ENCODE measurements at regions not wholly inside any gene's neighbourhood (a gene's known extent, or its start where the extent isn't known, plus 50 kb on each side); places are given as distances from the start of the nearest gene placed in this dataset.

DNA sequence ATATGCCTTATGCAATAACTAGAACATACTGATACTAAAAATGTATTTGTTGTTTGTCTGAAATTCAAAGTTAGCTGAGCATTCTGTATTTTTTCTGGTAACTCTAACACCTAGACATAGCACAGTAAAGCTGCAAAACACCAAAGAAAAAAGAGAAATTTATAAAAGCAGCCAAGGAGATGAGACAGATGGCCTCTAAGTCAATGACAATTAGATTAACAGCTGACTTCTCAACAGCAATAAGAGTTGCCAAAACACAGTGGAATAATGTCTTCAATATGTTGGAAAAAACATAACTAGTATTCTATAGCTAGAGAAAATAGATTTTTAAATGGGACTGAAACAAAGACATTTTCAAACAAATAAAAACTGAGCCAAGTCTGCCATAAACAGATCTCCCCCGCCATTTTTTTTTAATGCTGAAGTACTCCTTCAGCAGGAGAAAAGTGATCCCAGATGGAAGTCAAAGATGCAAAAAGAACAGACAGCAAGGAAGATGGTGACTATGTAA is 81.3 kb downstream of the SYF2 start:
- H3K27me3 ChIP-seq (ENCODE audit: control insufficient read depth, insufficient read depth, low read length), result no peaks in the 10 kb centered on the region

DNA sequence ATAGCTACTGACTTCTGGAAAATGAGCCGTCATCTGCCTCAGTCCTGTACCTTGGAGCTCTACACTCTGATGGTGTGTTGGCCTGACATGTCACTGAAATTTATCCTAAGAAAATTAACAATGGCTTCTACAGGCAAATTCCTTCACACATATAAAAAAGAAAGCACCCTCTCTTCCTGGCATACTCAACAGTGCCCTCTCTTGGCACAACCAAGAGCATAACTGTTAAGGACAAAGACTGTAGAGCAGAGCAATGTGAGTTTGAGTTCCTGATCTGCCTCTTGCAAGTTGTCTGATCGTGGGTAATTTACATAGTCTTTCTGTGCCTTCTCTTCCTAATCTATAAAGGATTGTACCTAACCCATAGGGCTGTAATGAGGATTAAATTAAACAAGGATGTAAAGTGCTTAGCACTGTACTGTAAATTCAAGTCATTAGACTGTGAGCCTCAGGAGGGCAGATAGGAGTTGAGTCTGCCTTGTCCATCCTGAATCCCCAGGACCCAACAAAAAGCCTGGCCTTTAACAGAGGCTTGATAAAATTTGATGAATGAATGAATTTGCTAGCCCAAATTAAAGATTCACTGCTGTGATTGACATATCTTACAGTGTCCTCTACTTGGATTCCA is 83.5 kb downstream of the SYF2 start:
- Histone ChIP-seq H3K4me3 (ENCODE audit: low read length) (no peak overlapping the region), H3K27me3 (ENCODE audit: control insufficient read depth, insufficient read depth, low read length) (no peaks in the 10 kb centered on the region; the same call in 1 of the 2 replicates), H3K9me3 (ENCODE audit: control insufficient read depth, insufficient read depth, low read length) (no peaks in the 10 kb centered on the region), H3K27ac (ENCODE audit: low read length) (no peak overlapping the region), H3K4me1 (ENCODE audit: control insufficient read depth, insufficient read depth, low read length) (no peaks in the 10 kb centered on the region), H3K36me3 (ENCODE audit: control insufficient read depth, insufficient read depth, low read length) (no peaks in the 10 kb centered on the region)
- DNase-seq (ENCODE audit: low read depth, low spot score), result peak; percentile 35
- no CpG with 5 or more reads among the region's 2 CpGs for WGBS (ENCODE audit: insufficient coverage, insufficient read length)

More for the DNA sequence above, 81.3 kb downstream of the SYF2 start:
- no peaks in the 10 kb centered on the region for H3K9me3 ChIP-seq (ENCODE audit: control insufficient read depth, insufficient read depth, low read length)
- WGBS (ENCODE audit: insufficient coverage, insufficient read length), result no CpG with 5 or more reads among the region's 1 CpG
- no peak for DNase-seq (ENCODE audit: low read depth, low spot score)
- no peaks in the 10 kb centered on the region for H3K4me1 ChIP-seq (ENCODE audit: control insufficient read depth, insufficient read depth, low read length)
- H3K27ac ChIP-seq (ENCODE audit: low read length), result no peak overlapping the region
- H3K4me3 ChIP-seq (ENCODE audit: low read length), result no peak overlapping the region
- no peaks in the 10 kb centered on the region for H3K36me3 ChIP-seq (ENCODE audit: control insufficient read depth, insufficient read depth, low read length)

DNA sequence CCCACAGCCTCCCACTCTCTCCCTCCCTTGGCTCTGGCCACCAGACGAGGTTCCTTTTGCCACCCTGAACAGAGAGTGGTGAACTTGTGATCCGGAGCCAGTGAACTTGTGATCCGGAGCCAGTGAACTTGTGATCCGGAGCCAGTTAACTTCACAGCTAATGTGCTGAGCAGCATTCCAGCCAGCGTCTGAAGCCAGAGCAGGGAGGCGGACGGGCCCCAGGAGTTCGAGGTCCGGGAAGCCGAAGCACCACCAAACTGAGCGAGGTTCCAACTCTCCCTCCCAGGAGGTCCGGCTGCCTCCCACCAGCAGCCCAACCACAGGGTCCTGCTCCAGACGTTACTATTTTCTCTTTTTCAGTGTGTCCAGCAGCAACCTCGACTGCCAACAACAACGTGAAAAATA is 85.8 kb downstream of the SYF2 start:
- no peak overlapping the region for H3K27ac ChIP-seq (ENCODE audit: low read length)
- no peaks in the 10 kb centered on the region for H3K36me3 ChIP-seq (ENCODE audit: control insufficient read depth, insufficient read depth, low read length)
- H3K4me1 ChIP-seq (ENCODE audit: control insufficient read depth, insufficient read depth, low read length), result no peaks in the 10 kb centered on the region
- H3K27me3 ChIP-seq (ENCODE audit: control insufficient read depth, insufficient read depth, low read length), result no peaks in the 10 kb centered on the region; the same call in 1 of the 2 replicates
- no peak overlapping the region for H3K4me3 ChIP-seq (ENCODE audit: low read length)
- WGBS (ENCODE audit: insufficient coverage, insufficient read length), result no CpG with 5 or more reads among the region's 15 CpGs
- no peak for DNase-seq (ENCODE audit: low read depth, low spot score)
- H3K9me3 ChIP-seq (ENCODE audit: control insufficient read depth, insufficient read depth, low read length), result no peaks in the 10 kb centered on the region

DNA sequence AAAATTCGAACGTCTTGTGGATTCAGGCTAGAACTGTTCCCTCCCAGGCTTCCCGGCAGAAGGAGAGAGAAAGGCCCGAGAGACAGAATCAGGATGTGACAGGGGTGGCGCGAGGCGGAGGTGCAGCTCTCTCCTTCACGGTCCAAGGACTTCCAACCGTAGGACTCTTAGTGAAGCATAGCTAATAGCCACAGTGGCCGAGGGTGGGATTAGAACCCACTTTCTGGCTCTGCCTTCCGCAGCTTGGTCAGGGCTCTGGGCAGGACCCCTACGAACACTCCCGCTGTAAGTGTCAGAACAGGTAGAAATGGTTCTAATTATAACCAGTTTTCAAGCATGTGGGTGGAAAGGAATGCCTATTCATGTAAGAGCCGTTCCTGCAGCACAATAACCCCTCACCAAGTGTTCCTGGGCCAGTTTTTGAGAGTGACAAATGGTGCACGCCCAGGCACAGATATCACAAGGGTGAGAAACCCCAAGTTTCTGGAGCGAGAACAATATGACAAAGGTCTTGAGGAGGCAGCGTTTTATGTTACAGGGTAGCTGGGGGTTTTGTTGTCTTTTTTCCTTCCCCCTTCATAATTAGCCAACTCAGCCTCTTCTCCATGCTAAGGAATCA is 86.4 kb downstream of the SYF2 start:
- H3K9me3 ChIP-seq (ENCODE audit: control insufficient read depth, insufficient read depth, low read length), result no peaks in the 10 kb centered on the region
- no peaks in the 10 kb centered on the region for H3K4me1 ChIP-seq (ENCODE audit: control insufficient read depth, insufficient read depth, low read length)
- no peak overlapping the region for H3K27ac ChIP-seq (ENCODE audit: low read length)
- no peak for DNase-seq (ENCODE audit: low read depth, low spot score)
- H3K4me3 ChIP-seq (ENCODE audit: low read length), result no peak overlapping the region
- no CpG with 5 or more reads among the region's 17 CpGs for WGBS (ENCODE audit: insufficient coverage, insufficient read length)
- H3K36me3 ChIP-seq (ENCODE audit: control insufficient read depth, insufficient read depth, low read length), result no peaks in the 10 kb centered on the region
- H3K27me3 ChIP-seq (ENCODE audit: control insufficient read depth, insufficient read depth, low read length), result no peaks in the 10 kb centered on the region; the same call in 1 of the 2 replicates

DNA sequence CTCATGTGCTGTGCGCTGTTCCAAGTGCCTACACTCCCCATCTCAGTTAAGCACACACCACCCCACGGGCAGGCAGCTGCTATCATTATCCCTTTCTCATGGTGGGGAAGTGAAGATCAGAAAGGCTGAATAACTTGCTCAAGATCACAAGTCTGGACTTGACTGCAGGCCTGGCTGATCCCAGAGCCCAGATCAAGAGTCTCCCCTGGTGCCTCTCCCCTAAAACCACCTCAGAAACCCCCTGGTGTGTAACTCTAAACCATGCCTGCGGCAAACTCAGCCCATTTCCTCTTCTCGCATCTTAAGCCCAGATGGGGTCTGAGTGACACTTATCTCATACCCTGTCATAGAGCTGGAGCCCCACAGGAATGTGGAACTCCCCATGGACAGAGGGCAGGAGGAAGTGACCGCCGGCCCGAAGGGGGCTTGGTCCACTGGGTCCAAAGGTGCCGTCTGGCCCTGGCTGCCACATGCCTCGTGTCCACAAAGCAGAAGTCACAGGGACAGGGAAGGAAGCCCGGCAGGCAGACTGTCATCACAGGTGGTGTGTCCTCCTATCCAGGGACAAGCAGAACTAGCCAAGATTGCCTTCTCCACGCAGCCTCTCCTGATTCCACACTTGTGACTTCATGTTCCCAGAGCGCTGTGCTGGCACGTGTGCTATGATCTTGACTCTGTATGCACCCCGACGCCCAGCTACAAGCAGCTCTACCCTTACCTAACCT is 92.1 kb downstream of the SYF2 start:
- H3K9me3 ChIP-seq (ENCODE audit: control insufficient read depth, insufficient read depth, low read length), result no peaks in the 10 kb centered on the region
- no peaks in the 10 kb centered on the region for H3K36me3 ChIP-seq (ENCODE audit: control insufficient read depth, insufficient read depth, low read length)
- no peak for DNase-seq (ENCODE audit: low read depth, low spot score)
- WGBS (ENCODE audit: insufficient coverage, insufficient read length), result no CpG with 5 or more reads among the region's 15 CpGs
- H3K27ac ChIP-seq (ENCODE audit: low read length), result no peak overlapping the region
- no peaks in the 10 kb centered on the region for H3K27me3 ChIP-seq (ENCODE audit: control insufficient read depth, insufficient read depth, low read length)
- no peak overlapping the region for H3K4me3 ChIP-seq (ENCODE audit: low read length)
- 0 out of 2 replicates have a peak, but pooled peaks cover 2% of the 10 kb centered on the region for H3K4me1 ChIP-seq (ENCODE audit: control insufficient read depth, insufficient read depth, low read length)

DNA sequence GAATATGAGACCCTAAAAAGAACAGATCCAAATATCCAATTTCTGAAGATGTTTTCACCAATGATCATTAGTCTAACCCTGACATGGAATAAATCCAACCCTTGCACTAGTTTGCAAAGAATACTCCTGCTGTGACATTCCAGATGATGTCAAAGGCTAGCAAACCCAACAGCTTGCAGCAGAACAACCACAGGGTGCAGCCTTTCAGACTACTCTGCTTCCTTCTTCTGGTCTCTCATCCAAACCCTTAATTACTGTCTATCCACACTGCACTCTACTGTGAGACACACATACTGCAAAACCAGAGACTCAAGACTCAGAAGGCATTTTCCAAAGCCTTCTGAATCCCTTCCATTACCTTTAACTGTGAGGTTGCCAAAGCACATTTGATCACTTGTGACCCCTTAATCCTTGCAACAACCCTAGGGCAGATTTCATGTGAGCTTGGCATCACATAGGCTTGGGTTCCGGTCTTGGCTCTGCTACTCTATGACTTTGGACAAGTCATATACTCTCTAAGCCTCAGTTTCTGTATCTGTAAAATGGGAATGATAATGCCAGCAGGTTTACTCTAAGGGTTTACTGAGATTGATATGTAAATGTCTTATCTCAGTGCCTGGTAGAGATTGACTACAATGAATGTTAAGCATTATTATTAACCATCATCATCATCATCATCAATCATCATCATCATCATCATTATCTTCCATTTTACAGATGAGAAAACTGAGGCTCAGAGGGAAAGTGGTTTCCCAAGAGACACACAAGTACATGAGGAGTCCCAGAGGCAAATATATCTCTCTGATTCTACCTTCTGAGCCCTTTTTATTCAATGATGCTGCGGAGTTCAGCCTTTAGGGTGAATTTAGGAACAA is 94.5 kb downstream of the SYF2 start:
- H3K4me1 ChIP-seq (ENCODE audit: control insufficient read depth, insufficient read depth, low read length), result 0 out of 2 replicates have a peak, but pooled peaks cover 2% of the 10 kb centered on the region
- WGBS (ENCODE audit: insufficient coverage, insufficient read length), result no CpG with 5 or more reads among the region's 2 CpGs
- H3K27me3 ChIP-seq (ENCODE audit: control insufficient read depth, insufficient read depth, low read length), result no peaks in the 10 kb centered on the region
- H3K27ac ChIP-seq (ENCODE audit: low read length), result no peak overlapping the region
- H3K36me3 ChIP-seq (ENCODE audit: control insufficient read depth, insufficient read depth, low read length), result no peaks in the 10 kb centered on the region
- no peak overlapping the region for H3K4me3 ChIP-seq (ENCODE audit: low read length)
- DNase-seq (ENCODE audit: low read depth, low spot score), result no peak
- H3K9me3 ChIP-seq (ENCODE audit: control insufficient read depth, insufficient read depth, low read length), result no peaks in the 10 kb centered on the region

DNA sequence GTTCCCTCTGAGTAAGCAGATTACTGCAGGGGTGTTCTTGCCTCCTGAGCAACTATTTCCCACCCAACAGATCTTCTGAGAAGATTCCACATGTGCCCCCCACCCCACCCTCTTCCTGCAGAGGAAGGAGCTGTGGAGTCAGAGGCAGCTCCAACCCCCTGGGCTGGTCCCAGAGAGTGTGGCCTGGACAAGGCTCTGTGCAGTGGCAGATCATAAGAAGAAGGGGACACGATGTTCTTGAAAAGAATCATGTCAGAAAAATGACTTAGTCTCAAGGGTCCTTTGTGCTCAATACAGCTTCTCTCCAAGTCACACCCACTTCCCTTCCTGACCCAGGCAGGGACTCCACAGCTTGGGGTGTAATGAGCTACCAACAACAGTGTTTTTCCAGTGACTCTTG is 95.2 kb downstream of the SYF2 start:
- Histone ChIP-seq H3K27me3 (ENCODE audit: control insufficient read depth, insufficient read depth, low read length) (no peaks in the 10 kb centered on the region), H3K4me1 (ENCODE audit: control insufficient read depth, insufficient read depth, low read length) (0 out of 2 replicates have a peak, but pooled peaks cover 2% of the 10 kb centered on the region), H3K4me3 (ENCODE audit: low read length) (no peak overlapping the region), H3K36me3 (ENCODE audit: control insufficient read depth, insufficient read depth, low read length) (no peaks in the 10 kb centered on the region), H3K9me3 (ENCODE audit: control insufficient read depth, insufficient read depth, low read length) (no peaks in the 10 kb centered on the region), H3K27ac (ENCODE audit: low read length) (no peak overlapping the region)
- no CpG with 5 or more reads among the region's 1 CpG for WGBS (ENCODE audit: insufficient coverage, insufficient read length)
- DNase-seq (ENCODE audit: low read depth, low spot score), result no peak

DNA sequence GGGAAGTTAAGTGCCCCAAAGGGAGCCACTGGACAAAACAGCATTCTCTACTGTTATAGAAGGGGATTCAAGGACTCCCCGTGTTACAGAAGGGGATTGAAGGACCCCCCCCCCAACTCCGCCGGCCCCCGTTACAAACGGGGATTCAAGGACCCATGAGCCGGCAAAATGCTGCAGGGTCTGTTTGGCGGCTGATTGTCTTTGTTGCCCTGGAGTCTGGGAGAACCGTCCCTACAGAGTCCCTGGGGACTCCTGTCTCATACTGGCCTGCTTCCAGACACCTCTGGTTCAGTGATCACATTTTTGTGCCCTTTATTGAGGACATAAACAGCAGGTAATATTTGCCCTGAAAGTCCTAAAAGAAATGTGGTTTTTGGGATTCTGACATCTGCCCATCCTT is 96.4 kb downstream of the SYF2 start:
- H3K9me3 ChIP-seq (ENCODE audit: control insufficient read depth, insufficient read depth, low read length), result no peaks in the 10 kb centered on the region

DNA sequence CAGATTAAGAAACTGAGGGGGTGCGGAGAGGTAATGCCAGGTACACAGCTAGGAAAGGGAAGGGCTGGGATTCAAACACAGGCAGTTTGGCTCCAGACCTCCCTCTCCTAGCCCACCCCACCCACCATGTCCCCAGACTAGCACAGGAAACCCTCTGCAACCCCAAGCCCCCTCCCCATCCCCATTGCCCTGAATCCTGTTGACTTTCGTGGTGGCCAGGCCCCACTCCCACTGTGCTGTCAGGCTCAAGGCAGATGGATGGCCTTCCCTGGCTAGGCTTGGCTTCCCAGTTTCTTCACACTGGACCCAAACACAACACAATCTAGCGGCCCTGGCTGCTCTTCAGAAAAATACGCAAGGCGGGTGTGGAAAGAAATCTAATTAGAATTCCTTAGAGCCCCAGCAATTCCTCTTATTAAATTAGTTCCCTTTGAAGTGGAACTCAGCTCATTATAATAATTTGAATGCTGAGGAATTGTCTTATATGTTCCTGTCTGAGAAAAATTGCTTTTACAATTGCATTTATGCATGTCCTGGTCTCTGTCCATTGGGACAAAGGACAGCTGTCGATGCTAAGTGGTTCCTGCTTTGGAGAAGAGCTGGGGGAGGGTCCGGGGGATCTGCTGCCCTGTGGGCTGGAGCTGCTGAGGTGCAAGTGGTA is 97.4 kb downstream of the SYF2 start:
- H3K9me3 ChIP-seq (ENCODE audit: control insufficient read depth, insufficient read depth, low read length), result no peaks in the 10 kb centered on the region
- no CpG with 5 or more reads among the region's 7 CpGs for WGBS (ENCODE audit: insufficient coverage, insufficient read length)
- no peaks in the 10 kb centered on the region for H3K36me3 ChIP-seq (ENCODE audit: control insufficient read depth, insufficient read depth, low read length)
- no peak overlapping the region for H3K27ac ChIP-seq (ENCODE audit: low read length)
- H3K4me1 ChIP-seq (ENCODE audit: control insufficient read depth, insufficient read depth, low read length), result no peaks in the 10 kb centered on the region
- no peak for DNase-seq (ENCODE audit: low read depth, low spot score)
- no peaks in the 10 kb centered on the region for H3K27me3 ChIP-seq (ENCODE audit: control insufficient read depth, insufficient read depth, low read length)
- H3K4me3 ChIP-seq (ENCODE audit: low read length), result no peak overlapping the region

More for the DNA sequence above, 96.4 kb downstream of the SYF2 start:
- no peak for DNase-seq (ENCODE audit: low read depth, low spot score)
- Histone ChIP-seq H3K27me3 (ENCODE audit: control insufficient read depth, insufficient read depth, low read length) (no peaks in the 10 kb centered on the region), H3K4me3 (ENCODE audit: low read length) (no peak overlapping the region), H3K4me1 (ENCODE audit: control insufficient read depth, insufficient read depth, low read length) (0 out of 2 replicates have a peak, but pooled peaks cover 2% of the 10 kb centered on the region), H3K27ac (ENCODE audit: low read length) (no peak overlapping the region), H3K36me3 (ENCODE audit: control insufficient read depth, insufficient read depth, low read length) (no peaks in the 10 kb centered on the region)
- WGBS (ENCODE audit: insufficient coverage, insufficient read length), result no CpG with 5 or more reads among the region's 8 CpGs
